GM08714 (cell line): ENCODE measurements at regions not wholly inside any gene's neighbourhood (a gene's known extent, or its start where the extent isn't known, plus 50 kb on each side); places are given as distances from the start of the nearest gene placed in this dataset.

Experiments
- H3K4me3 ChIP-seq: fragments of 200-500 bp; sonication (Bioruptor generic); 2 replicates; pipeline ENCODE4 v1.5.1; 2014; ENCODE audit warnings: mild to moderate bottlenecking, low read length, inconsistent platforms
- ZNF274 ChIP-seq: IDR thresholded peaks from 2 replicates; pipeline ENCODE4 v1.6.1; 2012; ENCODE audit warnings: mild to moderate bottlenecking, low read depth, low read length

GRCh38 chr4:129614611-129615010 lies 518.7 kb downstream of the C4orf33 start:
- H3K4me3 ChIP-seq, result no peak overlapping the region
- no peak for TF ChIP-seq ZNF274

- H3K4me3 ChIP-seq, result no peak overlapping the region
- no peak for TF ChIP-seq ZNF274
Measured at GRCh38 chr4:129622566-129622965, 526.6 kb downstream of the C4orf33 start.

GRCh38 chr4:129623233-129623875 lies 527.4 kb downstream of the C4orf33 start:
- no peak overlapping the region for H3K4me3 ChIP-seq
- TF ChIP-seq ZNF274, result no peak

GRCh38 chr4:129641179-129641578 lies 545.2 kb downstream of the C4orf33 start:
- H3K4me3 ChIP-seq, result no peak overlapping the region

GRCh38 chr4:129645461-129645860 lies 549.5 kb downstream of the C4orf33 start:
- TF ChIP-seq ZNF274, result no peak
- H3K4me3 ChIP-seq, result no peak overlapping the region

More at GRCh38 chr4:129641179-129641578, 545.2 kb downstream of the C4orf33 start:
- no peak for TF ChIP-seq ZNF274

GRCh38 chr4:129668092-129668491 lies 572.1 kb downstream of the C4orf33 start:
- TF ChIP-seq ZNF274, result no peak
- no peak overlapping the region for H3K4me3 ChIP-seq

- no peak overlapping the region for H3K4me3 ChIP-seq
- TF ChIP-seq ZNF274, result no peak
Measured at GRCh38 chr4:129672941-129673340, 577.0 kb downstream of the C4orf33 start.

GRCh38 chr4:129675036-129675435 lies 579.1 kb downstream of the C4orf33 start:
- no peak for TF ChIP-seq ZNF274
- no peak overlapping the region for H3K4me3 ChIP-seq

- no peak for TF ChIP-seq ZNF274
Measured at GRCh38 chr4:129676934-129677333, 581.0 kb downstream of the C4orf33 start.

GRCh38 chr4:129682586-129682985 lies 586.6 kb downstream of the C4orf33 start:
- no peak overlapping the region for H3K4me3 ChIP-seq
- no peak for TF ChIP-seq ZNF274

More at GRCh38 chr4:129676934-129677333, 581.0 kb downstream of the C4orf33 start:
- H3K4me3 ChIP-seq, result no peak overlapping the region

GRCh38 chr4:129707949-129708348 lies 612.0 kb downstream of the C4orf33 start:
- H3K4me3 ChIP-seq, result no peak overlapping the region
- TF ChIP-seq ZNF274, result no peak

GRCh38 chr4:129708784-129709183 lies 612.8 kb downstream of the C4orf33 start:
- no peak for TF ChIP-seq ZNF274
- no peak overlapping the region for H3K4me3 ChIP-seq

GRCh38 chr4:129738175-129738574 lies 642.2 kb downstream of the C4orf33 start:
- no peak overlapping the region for H3K4me3 ChIP-seq
- no peak for TF ChIP-seq ZNF274

GRCh38 chr4:129747756-129748155 lies 651.8 kb downstream of the C4orf33 start:
- no peak overlapping the region for H3K4me3 ChIP-seq
- no peak for TF ChIP-seq ZNF274

GRCh38 chr4:129748991-129749390 lies 653.0 kb downstream of the C4orf33 start:
- H3K4me3 ChIP-seq, result no peak overlapping the region
- no peak for TF ChIP-seq ZNF274

GRCh38 chr4:129751646-129752045 lies 655.7 kb downstream of the C4orf33 start:
- H3K4me3 ChIP-seq, result no peak overlapping the region
- TF ChIP-seq ZNF274, result no peak
